HG02938 (cell line): ENCODE measurements at regions not wholly inside any gene's neighbourhood (a gene's known extent, or its start where the extent isn't known, plus 50 kb on each side); places are given as distances from the start of the nearest gene placed in this dataset.
"Not testable (repeated sequence)": the region's sequence is repeated elsewhere in the genome, so short reads cannot be mapped to it uniquely, and the experiment has no call there.

Experiments used
- ATAC-seq: cut with Tn5 transposase; IDR thresholded peaks from one replicate; pipeline ENCODE4 v1.9.1; 2021; ENCODE audit warnings: mild to moderate bottlenecking, moderate library complexity; ENCODE audit not compliant: unreplicated experiment

DNA sequence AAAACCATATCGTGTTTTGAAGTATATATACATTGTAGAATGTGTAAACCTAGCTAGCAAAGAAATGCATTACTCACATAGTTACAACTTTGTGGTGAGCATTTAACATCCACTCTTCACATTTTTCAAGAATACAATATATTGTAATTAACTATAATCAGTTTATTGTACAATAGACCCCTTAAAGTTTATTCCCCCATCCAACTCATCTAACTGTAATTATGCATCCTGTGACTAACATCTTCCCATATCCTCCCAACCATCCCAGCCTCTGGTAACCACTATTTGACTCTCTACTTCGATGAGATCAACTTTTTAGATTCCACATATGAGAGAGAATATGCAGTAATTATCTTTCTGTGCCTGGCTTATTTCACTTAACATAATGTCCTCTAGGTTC is 526.4 kb downstream of the KIF20B start:
- no peak for ATAC-seq

- ATAC-seq, result no peak
These were observed 528.1 kb downstream of the KIF20B start for GRCh38 chr10:90229486-90229885.

GRCh38 chr10:90233805-90234204 is 532.4 kb downstream of the KIF20B start:
- ATAC-seq, result not testable (repeated sequence)

DNA sequence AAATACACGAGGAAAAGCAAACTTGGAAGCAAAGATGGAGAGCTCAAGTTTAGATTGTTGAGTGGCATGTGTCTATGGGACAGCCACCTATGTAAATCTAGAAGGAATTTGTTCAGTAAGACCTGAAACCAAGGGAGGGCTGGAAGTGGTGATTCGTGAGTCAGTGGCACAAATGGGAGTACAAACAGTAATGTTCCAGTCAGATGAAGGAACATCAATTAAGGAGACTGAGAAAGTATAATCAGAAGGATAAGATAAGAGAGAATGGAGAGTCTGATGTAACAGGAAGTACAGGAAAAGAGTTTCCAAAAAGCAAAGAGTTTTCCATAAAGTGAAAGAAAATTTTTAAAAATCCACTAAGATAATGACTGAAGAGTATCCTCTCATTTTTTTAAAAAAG is 544.2 kb downstream of the KIF20B start:
- ATAC-seq, result no peak

DNA sequence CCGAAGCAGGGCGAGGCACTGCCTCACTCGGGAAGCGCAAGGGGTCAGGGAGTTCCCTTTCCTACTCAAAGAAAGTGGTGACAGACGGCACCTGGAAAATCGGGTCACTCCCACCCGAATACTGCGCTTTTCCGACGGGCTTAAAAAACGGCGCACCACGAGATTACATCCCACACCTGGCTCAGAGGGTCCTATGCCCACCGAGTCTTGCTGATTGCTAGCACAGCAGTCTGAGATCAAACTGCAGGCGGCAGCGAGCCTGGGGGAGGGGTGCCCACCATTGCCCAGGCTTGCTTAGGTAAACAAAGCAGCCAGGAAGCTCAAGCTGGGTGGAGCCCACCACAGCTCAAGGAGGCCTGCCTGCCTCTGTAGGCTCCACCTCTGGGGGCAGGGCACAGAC is 549.4 kb downstream of the KIF20B start:
- ATAC-seq, result not testable (repeated sequence)

DNA sequence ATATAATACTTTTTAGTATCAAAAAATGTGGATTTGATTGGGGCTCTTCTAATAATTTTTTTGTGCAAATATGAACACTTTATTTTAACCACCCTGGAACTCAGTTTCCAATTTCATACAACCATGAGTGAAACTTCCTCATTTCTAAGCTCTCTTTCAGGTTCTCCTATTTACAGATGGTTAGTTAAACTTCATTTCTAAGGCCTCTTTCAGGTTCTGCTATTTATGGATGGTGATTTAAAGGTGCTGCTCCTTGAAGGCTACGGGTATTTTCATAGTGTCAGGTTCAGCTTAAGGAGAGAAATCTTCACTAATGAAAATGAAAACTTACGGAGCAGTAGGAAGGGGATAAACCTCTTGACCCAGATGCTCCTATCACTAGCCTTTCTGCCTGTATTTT is 568.3 kb downstream of the KIF20B start:
- ATAC-seq, result no peak

DNA sequence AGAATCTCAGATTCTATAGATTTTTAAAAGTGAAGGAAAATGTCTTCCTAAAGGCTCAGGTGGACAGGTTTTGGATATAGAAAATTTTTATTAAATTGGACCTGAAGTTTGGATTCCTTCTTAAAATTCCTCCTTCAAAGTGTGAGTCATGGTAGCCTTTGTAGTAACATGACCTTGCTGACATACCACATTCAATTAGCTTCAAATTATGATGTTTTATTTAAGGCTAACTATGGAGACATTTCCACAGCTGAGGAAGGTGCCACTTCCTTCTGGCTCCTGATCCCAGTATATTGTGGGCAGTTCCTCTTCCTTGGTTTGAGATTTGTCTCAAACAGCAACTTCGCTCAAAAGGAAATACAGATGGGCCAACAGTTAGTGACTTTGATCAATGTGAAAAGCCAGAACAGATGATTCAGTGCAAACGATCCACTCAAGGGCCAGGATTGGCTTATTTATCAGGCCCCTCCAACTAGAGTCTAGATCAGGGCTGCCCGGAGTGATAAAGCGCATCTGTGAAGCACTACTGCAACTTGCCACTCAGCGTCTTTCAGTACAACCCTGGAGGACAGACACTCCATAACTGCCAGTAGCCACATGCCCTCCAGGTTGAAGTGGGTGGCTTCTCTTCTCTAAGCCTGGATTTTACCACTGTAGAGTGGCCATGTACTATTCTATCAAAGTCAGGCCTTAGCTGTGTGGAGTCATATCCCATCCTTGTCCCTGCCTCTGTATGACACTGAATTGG is 573.5 kb downstream of the KIF20B start:
- ATAC-seq, result no peak

GRCh38 chr10:90276894-90277475 is 575.6 kb downstream of the KIF20B start:
- no peak for ATAC-seq

DNA sequence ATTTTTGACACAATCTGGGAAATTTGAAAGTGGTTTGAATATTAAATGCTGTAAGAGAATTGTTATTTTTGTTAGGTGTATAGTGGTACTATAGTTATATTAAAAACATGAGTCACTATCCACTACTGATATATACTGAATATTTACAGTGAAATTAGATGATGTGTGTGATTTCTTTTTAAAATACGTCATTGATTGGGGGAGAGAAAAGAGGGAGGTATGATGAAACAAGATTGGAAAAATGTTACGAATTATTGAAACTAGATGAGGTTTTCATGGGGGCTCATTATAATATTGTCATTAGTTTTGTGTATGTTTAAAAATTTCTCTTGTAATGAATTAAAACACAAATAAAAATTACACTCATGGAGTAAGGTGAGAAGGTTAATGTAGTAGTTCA is 571.4 kb downstream of the HTR7 start:
- ATAC-seq, result no peak

- no peak for ATAC-seq
These were observed 570.9 kb downstream of the HTR7 start for GRCh38 chr10:90286941-90287340.

DNA sequence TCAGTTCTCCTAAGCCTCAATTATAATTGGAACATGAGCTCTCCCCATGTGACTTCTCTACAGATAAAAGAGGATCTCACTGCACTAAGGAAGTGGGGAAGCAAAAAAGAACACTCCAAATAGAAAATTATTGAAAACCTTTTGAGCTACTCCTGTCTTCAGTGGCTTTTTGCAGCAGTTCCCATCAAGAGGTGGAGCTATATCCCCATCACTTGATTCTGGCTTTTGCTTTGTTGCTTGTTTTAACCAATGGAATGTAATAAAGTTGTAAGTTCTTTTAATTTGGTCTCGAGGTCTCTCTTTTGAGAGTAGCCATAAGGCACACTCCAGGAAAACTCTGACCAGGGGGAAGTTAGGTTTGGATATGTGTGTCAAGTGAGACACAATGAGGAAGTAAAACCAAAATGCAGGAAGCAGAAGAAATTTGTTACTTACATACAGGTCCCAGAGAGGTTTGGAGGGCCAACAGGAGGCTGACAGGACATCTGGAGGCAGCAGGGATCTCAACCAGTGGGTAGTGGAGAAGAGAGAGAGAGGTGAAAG is 569.4 kb downstream of the HTR7 start:
- ATAC-seq, result no peak

- no peak for ATAC-seq
These were observed 568.8 kb downstream of the HTR7 start for GRCh38 chr10:90289037-90289436.

DNA sequence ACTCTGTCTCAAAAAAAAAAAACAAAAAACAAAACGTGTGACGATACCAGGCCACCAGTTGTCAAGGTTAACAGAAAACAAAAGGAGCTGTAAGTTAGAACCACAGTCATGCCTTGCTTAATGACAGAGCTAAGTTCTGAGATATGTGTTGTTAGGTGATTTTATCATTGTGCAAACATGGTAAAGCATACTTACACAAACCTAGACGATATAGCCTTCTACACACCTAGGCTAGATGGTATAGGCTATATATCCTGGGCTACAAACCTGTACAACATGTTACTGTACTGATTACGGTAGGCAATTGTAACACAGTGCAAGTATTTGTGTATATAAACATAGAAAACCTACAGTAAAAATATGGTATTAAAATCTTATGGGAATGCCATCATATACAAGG is 564.2 kb downstream of the HTR7 start:
- ATAC-seq, result no peak

- not testable (repeated sequence) for ATAC-seq
These were observed 562.9 kb downstream of the HTR7 start for GRCh38 chr10:90294821-90295540.

DNA sequence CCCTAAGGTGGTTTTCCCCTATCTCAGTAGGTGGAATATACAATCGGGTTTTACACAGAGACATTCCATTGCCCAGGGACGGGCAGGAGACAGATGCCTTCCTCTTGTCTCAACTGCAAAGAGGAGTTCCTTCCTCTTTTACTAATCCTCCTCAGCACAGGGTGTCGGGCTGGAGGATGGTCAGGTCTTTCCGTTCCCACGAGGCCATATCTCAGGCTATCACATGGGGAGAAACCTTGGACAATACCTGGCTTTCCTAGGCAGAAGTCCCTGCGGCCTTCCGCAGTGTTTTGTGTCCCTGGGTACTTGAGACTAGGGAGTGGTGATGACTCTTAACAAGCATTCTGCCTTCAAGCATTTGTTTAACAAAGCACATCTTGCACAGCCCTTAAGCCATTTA is 555.8 kb downstream of the HTR7 start:
- not testable (repeated sequence) for ATAC-seq

GRCh38 chr10:90302758-90303481 is 554.9 kb downstream of the HTR7 start:
- ATAC-seq, result no peak

GRCh38 chr10:90304533-90304932 is 553.3 kb downstream of the HTR7 start:
- no peak for ATAC-seq

DNA sequence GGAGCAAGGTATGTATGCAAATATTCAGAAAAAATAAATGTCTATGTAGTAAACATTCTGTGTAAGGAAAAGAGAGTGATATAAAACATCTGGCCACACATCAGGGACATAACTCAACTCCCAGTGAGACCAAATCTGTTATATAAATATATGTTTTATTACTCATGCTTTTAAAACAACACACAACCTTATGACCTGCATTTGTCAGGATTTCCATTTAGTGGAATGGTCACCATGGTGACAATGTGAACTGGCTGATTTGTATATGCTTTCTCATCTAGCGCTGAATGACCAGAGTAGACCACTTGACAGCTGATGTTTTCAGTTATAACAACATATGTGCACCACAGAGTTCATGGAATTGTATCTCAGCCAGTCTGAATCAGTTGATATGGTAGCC is 551.7 kb downstream of the HTR7 start:
- ATAC-seq, result no peak

GRCh38 chr10:90308223-90308622 is 549.6 kb downstream of the HTR7 start:
- ATAC-seq, result no peak

DNA sequence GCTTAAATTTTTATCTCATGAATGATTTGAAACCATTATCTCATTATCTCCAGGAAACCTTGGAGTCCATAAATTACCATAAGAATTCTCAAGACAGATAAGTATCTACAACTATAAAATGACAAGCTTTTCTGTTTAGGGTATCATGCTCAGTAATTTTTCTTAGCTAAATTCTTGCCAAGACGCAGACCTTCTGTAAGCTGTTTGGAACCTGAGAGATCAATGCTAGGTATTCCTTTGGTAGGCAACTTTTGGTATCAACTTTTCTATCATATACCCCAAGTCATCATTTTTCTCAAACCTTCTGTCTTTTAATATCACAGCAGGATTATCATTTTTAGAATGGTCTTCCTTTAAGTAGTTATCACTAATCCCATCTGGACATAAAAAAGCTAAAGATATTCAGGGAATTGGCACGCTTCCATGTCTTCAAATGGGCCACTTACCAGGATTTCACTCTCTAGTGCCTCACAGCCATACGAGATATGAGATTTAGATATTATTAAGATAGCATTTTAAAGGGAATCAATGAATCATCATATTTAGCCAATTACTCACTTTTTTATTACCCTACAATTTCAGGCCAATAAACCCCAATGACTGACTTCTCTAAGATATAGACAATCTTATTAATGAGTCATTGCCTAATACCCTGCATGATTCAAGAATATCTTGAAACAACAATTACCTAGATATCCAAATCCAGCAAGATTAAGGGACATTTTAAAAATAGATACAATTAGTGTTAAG is 544.1 kb downstream of the HTR7 start:
- no peak for ATAC-seq
